ENCODE measurements at regions not wholly inside any gene's neighbourhood (a gene's known extent, or its start where the extent isn't known, plus 50 kb on each side); places are given as distances from the start of the nearest gene placed in this dataset.

DNA sequence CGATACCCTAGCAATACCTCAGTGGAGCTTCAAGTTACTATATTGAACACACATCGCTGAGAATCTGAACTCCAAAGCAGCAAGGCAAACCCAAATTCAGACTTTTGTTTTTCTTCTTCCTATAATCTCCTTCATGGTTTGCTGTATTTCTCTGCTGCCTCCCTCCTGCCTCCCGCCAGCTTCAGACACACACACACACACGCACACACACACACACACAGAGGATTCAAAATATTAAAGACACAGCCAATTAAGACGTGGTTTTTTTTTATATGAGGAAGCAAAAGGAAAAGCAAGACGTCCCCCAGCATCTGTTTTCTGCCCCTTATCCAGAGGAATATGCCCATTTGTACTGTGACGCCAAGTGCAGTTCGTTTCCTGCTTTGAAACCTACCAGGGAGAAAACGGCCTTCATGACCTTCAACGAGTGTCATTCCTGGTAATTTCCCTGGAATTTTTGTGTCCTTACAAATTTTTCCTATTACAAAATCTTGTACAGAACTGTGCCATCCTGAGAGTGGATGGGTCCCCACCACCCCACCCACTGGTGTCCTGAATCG, 547.9 kb upstream of the ID2 start:
- TF ChIP-seq TAF1 (IDR thresholded peaks at IDR 0.05; ENCODE audit: borderline replicate concordance, insufficient read depth, low read length): no peak
- TF ChIP-seq POLR2AphosphoS5 (IDR thresholded peaks at IDR 0.05; ENCODE audit: low read depth, low read length): no peak
- TF ChIP-seq, protein P1, sequence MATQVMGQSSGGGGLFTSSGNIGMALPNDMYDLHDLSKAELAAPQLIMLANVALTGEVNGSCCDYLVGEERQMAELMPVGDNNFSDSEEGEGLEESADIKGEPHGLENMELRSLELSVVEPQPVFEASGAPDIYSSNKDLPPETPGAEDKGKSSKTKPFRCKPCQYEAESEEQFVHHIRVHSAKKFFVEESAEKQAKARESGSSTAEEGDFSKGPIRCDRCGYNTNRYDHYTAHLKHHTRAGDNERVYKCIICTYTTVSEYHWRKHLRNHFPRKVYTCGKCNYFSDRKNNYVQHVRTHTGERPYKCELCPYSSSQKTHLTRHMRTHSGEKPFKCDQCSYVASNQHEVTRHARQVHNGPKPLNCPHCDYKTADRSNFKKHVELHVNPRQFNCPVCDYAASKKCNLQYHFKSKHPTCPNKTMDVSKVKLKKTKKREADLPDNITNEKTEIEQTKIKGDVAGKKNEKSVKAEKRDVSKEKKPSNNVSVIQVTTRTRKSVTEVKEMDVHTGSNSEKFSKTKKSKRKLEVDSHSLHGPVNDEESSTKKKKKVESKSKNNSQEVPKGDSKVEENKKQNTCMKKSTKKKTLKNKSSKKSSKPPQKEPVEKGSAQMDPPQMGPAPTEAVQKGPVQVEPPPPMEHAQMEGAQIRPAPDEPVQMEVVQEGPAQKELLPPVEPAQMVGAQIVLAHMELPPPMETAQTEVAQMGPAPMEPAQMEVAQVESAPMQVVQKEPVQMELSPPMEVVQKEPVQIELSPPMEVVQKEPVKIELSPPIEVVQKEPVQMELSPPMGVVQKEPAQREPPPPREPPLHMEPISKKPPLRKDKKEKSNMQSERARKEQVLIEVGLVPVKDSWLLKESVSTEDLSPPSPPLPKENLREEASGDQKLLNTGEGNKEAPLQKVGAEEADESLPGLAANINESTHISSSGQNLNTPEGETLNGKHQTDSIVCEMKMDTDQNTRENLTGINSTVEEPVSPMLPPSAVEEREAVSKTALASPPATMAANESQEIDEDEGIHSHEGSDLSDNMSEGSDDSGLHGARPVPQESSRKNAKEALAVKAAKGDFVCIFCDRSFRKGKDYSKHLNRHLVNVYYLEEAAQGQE (IDR thresholded peaks at IDR 0.05; ENCODE audit: insufficient read depth in 1 of 2, low read depth in 2 of 2, low read length in 2 of 2): no peak
- no peak for TF ChIP-seq SIN3A (IDR thresholded peaks at IDR 0.05; ENCODE audit: borderline replicate concordance, insufficient read depth, low read length)
- TF ChIP-seq FOXP2 (optimal IDR thresholded peaks at IDR 0.05; ENCODE audit: borderline replicate concordance, extremely low read depth, extremely low read length, insufficient read depth): no peak

DNA sequence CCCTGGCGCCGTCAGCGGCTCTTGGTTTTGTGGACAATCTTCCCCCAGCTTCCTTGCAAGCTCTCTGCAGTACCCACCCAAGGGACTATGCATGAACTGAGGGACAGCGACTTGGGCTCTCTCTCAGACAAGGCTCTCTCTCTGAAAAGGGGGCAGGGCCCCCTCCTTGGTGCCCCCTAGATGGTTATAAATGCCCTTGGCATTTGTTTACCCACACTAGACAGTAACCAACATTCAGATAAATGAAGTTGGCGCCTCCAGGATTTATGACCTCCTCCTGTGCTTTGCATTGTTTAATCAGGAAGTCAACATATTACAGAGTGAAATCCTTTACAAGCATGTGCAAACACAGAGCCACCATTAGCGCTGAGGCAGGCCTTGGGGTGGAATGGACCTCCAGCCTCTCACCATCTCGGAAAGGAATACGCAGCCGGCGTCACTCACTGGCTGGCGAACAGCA, 547.4 kb upstream of the ID2 start:
- TF ChIP-seq SIN3A (IDR thresholded peaks at IDR 0.05; ENCODE audit: borderline replicate concordance, insufficient read depth, low read length) (no peak), FOXP2 (optimal IDR thresholded peaks at IDR 0.05; ENCODE audit: borderline replicate concordance, extremely low read depth, extremely low read length, insufficient read depth) (no peak), POLR2AphosphoS5 (IDR thresholded peaks at IDR 0.05; ENCODE audit: low read depth, low read length) (no peak), TAF1 (IDR thresholded peaks at IDR 0.05; ENCODE audit: borderline replicate concordance, insufficient read depth, low read length) (no peak)
- TF ChIP-seq, protein P1 (IDR thresholded peaks at IDR 0.05; ENCODE audit: insufficient read depth in 1 of 2, low read depth in 2 of 2, low read length in 2 of 2): no peak

DNA sequence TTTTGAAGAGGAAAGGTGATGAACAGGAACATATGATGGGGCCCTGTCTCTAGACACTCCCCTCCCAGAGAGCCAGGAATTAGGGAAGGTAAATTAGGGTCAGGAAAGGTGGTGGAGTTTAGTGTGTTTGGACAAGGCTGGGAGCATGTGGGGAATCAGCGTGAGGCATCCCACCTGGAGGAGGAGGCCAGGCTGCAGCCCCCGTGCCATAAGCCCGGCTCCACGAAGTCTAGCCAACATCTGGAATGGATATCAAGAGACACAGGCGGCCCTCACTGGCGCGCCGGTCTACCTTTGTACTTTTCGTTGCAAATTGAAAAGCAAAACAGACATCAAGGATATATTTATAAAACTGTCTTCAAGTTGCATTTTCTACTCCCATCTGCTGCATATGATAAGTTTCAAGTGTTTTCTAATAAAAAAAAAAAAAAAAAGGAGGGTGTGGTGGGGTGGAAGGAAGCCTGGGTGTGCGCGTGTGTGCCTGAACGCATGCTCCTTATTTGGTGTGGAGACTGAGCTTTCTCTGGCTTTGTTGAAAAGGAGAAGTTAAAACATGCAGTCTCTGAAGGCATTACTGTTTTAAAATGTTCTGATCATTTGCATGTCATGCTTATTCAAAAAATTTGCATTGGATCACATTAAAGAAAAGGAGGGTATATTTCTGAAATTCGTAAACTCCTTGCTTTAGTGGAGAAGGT, 546.7 kb upstream of the ID2 start:
- TF ChIP-seq SIN3A (IDR thresholded peaks at IDR 0.05; ENCODE audit: borderline replicate concordance, insufficient read depth, low read length): no peak
- TF ChIP-seq, protein P1 (IDR thresholded peaks at IDR 0.05; ENCODE audit: insufficient read depth in 1 of 2, low read depth in 2 of 2, low read length in 2 of 2): no peak
- no peak for TF ChIP-seq POLR2AphosphoS5 (IDR thresholded peaks at IDR 0.05; ENCODE audit: low read depth, low read length)
- TF ChIP-seq TAF1 (IDR thresholded peaks at IDR 0.05; ENCODE audit: borderline replicate concordance, insufficient read depth, low read length): no peak
- no peak for TF ChIP-seq FOXP2 (optimal IDR thresholded peaks at IDR 0.05; ENCODE audit: borderline replicate concordance, extremely low read depth, extremely low read length, insufficient read depth)

DNA sequence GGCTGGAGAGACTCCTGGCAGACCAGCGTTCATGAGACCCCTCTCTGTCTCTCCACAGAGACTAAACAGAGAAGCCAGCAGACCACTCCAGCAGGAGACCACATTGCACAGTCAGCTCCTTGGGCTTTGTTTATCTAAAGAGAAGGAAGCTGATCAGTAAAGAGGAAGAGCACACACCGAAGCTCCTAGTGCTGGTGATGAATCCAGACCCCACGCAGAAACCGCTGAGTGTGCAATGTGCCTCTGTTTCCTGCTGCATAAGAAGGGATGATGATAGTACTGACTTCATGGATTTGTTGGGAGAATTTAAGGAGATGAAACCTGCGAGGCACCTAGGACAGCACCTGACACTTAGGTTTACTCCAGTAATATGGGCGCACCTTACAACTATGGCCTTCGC, 544.1 kb upstream of the ID2 start:
- TF ChIP-seq, protein P1 (IDR thresholded peaks at IDR 0.05; ENCODE audit: insufficient read depth in 1 of 2, low read depth in 2 of 2, low read length in 2 of 2): no peak
- TF ChIP-seq TAF1 (IDR thresholded peaks at IDR 0.05; ENCODE audit: borderline replicate concordance, insufficient read depth, low read length): no peak
- no peak for TF ChIP-seq FOXP2 (optimal IDR thresholded peaks at IDR 0.05; ENCODE audit: borderline replicate concordance, extremely low read depth, extremely low read length, insufficient read depth)
- TF ChIP-seq SIN3A (IDR thresholded peaks at IDR 0.05; ENCODE audit: borderline replicate concordance, insufficient read depth, low read length): no peak
- no peak for TF ChIP-seq POLR2AphosphoS5 (IDR thresholded peaks at IDR 0.05; ENCODE audit: low read depth, low read length)
